G401 (cell line): ENCODE measurements at regions not wholly inside any gene's neighbourhood (a gene's known extent, or its start where the extent isn't known, plus 50 kb on each side); places are given as distances from the start of the nearest gene placed in this dataset.
"Not testable (repeated sequence)": the region's sequence is repeated elsewhere in the genome, so short reads cannot be mapped to it uniquely, and the experiment has no call there.

Source experiments
- DNase-seq: peaks from one replicate; pipeline ENCODE4 v3.0.0-alpha.2; 2015; ENCODE audit warnings: low spot score
- in situ Hi-C: cut with HindIII; loops from 2 replicates; pipeline ENCODE4 v1.10.0; 2016; ENCODE audit warnings: low sequenced_read_pairs, mixed read lengths

- in situ Hi-C loops: no loop called here
- DNase-seq: no peak
These were observed 272.9 kb downstream of the ADGRD1 start for GRCh38 chr12:131226345-131227265.

GRCh38 chr12:131227641-131228040 lies 273.9 kb downstream of the ADGRD1 start:
- in situ Hi-C loops, DNase-seq: not testable (repeated sequence)

- in situ Hi-C loops, DNase-seq: not testable (repeated sequence)
These were observed 275.3 kb downstream of the ADGRD1 start for GRCh38 chr12:131229079-131229425.

- DNase-seq: no peak
- in situ Hi-C loops: no loop called here
These were observed 276.0 kb downstream of the ADGRD1 start for GRCh38 chr12:131229426-131230339.

GRCh38 chr12:131230340-131231031 lies 276.8 kb downstream of the ADGRD1 start:
- DNase-seq: no peak
- in situ Hi-C loops: no loop called here

GRCh38 chr12:131231032-131231980 lies 277.6 kb downstream of the ADGRD1 start:
- in situ Hi-C loops: no loop called here
- no peak for DNase-seq

- no peak for DNase-seq
- in situ Hi-C loops: no loop called here
These were observed 278.3 kb downstream of the ADGRD1 start for GRCh38 chr12:131232036-131232435.

- in situ Hi-C loops: not testable (repeated sequence)
These were observed 279.2 kb downstream of the ADGRD1 start for GRCh38 chr12:131232872-131233271.

GRCh38 chr12:131233850-131234789 lies 280.4 kb downstream of the ADGRD1 start:
- in situ Hi-C loops, DNase-seq: not testable (repeated sequence)

More at GRCh38 chr12:131232872-131233271, 279.2 kb downstream of the ADGRD1 start:
- DNase-seq: not testable (repeated sequence)

GRCh38 chr12:131234841-131235271 lies 281.1 kb downstream of the ADGRD1 start:
- in situ Hi-C loops: not testable (repeated sequence)

GRCh38 chr12:131235871-131236271 lies 282.2 kb downstream of the ADGRD1 start:
- DNase-seq: no peak
- in situ Hi-C loops: no loop called here

More at GRCh38 chr12:131234841-131235271, 281.1 kb downstream of the ADGRD1 start:
- DNase-seq: not testable (repeated sequence)

GRCh38 chr12:131239384-131240094 lies 285.8 kb downstream of the ADGRD1 start:
- DNase-seq: no peak
- in situ Hi-C loops: no loop called here

- DNase-seq: no peak
- in situ Hi-C loops: no loop called here
These were observed 287.8 kb downstream of the ADGRD1 start for GRCh38 chr12:131241517-131241916.

GRCh38 chr12:131242741-131243496 lies 289.2 kb downstream of the ADGRD1 start:
- peak; percentile 8 for DNase-seq
- in situ Hi-C loops: no loop called here

- DNase-seq, in situ Hi-C loops: not testable (repeated sequence)
These were observed 290.5 kb downstream of the ADGRD1 start for GRCh38 chr12:131244157-131244688.

- DNase-seq, in situ Hi-C loops: not testable (repeated sequence)
These were observed 291.5 kb downstream of the ADGRD1 start for GRCh38 chr12:131245161-131245560.
